ENCODE measurements at regions not wholly inside any gene's neighbourhood (a gene's known extent, or its start where the extent isn't known, plus 50 kb on each side); places are given as distances from the start of the nearest gene placed in this dataset.

GRCh38 chr11:113623114-113623513, 83.0 kb downstream of the TMPRSS5 start:
- no peak for TF ChIP-seq EP300 (IDR thresholded peaks at IDR 0.05)
- TF ChIP-seq POLR2A (IDR thresholded peaks at IDR 0.05) = no peak

Data from upper lobe of left lung (tissue), 4 donors.